CD4-positive, alpha-beta T cell treated with Interleukin-4 for 1 hour (primary cell): ENCODE measurements at regions not wholly inside any gene's neighbourhood (a gene's known extent, or its start where the extent isn't known, plus 50 kb on each side); places are given as distances from the start of the nearest gene placed in this dataset.

Experiments
- DNase-seq, 2 donors: peaks; one replicate each; pipeline ENCODE4 v3.0.0-alpha.2; 2020 to 2022

DNA sequence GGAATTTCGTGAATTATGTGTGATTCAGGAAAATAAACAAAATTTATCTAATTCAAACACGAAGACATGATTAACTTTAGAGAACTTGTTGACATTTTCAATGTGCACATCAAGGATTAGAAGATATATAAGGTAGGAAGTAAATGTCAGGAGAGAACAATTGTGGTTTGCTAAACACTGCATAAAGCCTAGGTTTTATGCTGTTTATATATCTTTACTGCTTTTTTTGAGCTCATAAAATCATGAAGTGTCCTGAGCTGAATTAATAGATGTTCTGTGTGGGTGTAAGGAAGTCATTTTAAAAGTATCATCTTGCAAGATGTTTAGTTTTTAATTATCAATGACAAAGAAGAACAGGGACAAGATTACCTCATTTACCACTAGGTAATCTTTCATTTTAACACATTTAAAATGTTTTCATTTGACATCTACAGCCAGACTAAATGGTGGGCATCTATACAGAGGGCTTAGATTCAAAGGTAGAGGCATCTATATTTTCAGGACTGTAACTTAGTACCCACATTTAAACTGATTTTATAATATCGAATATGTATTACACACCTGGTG lies 382.8 kb downstream of the ADAMTS20 start:
- no peak for DNase-seq

DNA sequence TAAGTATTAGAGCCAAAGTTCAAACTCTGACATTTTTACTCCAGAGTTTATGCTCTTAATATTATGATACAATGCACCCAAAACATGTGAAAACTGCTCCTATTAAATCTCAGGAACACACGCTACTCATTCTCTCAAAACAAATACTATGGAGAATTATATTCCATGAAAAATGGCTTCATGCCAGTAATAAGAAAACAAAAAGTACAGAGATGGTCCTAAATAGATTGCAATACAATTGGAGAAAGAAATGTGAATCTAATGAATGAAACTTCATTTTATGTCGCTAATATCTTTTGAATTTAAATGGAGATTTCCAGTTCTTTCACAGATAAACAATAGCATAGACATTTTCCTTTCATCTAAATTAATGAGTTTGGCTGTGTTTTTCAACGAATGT lies 384.3 kb downstream of the ADAMTS20 start:
- no peak for DNase-seq

DNA sequence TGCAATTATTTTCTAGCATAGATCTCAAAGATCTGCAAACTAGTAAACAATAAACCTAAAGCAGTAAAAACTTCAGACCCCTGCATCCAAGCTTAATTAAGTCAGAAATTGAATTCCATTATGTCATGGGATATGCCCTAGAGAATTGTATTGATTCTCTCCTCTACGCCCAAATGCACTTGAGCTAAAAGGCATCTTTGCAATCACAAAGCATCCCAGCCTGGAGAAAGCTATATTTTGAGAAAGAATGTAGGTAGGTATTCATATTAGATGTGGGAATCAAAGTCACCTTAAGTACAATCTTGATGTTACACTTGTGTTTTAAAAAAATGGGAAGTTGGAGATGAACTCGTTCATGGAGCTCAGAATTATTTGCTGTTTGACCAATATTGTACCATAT lies 386.7 kb downstream of the ADAMTS20 start:
- DNase-seq, result no peak

DNA sequence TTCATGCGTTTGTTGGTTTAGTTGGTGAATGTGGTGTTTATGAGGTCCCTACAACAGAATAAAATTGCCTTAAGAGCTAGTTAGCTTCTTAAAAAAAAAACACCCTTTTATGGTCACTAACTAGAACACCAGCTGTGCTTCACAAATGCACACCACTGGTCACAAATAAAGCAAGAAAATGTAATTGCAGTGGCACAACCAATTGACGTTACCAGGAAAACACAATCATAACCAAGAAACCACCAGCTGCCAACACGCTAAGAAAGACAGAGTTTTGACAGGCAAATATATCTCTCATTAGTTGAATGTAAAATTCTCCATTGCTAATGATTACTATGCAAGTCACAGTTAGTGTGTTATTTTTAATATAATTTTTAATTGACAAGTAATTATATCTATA lies 389.9 kb downstream of the ADAMTS20 start:
- no peak for DNase-seq

DNA sequence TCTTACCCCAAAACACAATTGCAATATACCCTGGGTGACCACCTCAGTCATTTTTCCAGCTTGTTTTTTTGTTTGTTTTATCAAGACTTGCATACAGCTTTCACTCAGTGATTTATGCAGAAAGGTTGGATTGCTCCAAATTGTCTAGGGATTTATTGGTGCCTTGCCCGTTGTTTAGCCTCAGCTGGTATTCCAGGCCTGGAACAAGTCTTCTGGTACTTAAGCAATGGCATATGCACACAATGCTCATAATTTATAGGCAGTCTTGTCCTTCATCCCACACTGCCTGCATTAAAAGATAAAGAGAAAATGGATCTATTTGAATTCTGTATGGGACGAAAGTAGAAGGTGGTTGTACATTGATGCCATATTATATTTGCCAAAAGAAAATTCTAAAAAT lies 392.5 kb downstream of the ADAMTS20 start:
- DNase-seq, result no peak

DNA sequence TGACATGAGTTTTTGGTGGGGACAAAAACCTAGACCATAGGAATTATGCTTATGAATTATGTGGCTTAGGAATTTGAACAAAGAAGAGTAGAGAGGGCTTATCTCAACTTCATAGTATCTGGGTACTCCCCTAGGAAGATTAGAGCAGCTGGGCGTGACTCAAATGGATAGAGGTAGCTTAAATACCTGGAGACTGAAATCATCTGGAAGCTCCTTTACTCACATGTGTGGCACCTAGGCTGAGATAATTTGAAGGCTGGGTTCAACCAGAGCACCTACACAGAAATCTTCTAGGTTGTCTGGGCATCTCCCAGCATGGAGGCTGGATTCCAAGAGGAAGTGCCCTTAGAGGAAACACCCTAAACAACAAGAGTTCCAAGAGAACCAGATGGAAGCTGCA lies 393.9 kb downstream of the ADAMTS20 start:
- DNase-seq, result no peak

DNA sequence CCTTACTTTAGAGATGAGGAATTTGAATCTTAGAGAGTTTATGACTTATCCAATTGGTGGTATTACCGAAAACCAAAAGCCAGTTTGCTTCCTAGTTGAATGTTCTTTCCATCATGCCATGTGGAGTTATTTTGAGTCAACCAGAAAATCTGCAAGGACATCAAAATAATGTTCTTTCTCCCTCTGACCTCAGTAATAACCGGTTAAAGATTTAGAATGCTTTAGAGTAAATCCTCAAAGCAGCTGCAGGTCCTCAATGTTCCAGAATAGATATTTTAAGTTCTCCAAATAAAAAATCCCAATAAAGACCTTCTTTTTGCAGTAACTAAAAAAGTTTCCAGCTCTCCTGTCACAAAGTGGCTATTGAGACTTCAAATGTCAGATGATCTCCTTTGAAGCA lies 396.6 kb downstream of the ADAMTS20 start:
- DNase-seq, result no peak

DNA sequence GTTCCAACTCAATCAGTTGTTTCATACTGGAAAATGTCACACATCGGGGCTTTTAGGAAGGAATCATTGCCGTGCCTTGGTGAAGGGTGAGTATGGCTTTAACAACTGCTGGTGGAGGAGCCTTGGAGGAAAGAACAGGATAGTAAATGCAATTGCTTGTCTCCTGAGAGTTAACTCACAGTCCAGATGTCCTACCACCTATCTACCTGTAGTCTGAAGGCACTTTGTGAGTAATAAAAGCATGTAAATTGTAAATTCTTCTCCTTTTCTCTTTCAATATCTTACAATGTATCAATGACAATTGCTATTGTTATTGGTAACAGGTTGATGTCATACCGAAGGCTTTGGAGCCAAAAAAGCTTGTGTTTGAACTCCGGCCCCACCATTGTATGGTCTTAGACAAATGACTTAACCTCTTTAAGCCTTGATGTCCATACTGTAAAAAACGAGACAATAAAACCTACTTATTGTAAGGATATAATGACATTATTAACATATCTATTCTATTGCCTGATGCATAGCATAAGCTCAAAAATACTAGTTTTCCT lies 397.4 kb downstream of the ADAMTS20 start:
- no peak for DNase-seq

DNA sequence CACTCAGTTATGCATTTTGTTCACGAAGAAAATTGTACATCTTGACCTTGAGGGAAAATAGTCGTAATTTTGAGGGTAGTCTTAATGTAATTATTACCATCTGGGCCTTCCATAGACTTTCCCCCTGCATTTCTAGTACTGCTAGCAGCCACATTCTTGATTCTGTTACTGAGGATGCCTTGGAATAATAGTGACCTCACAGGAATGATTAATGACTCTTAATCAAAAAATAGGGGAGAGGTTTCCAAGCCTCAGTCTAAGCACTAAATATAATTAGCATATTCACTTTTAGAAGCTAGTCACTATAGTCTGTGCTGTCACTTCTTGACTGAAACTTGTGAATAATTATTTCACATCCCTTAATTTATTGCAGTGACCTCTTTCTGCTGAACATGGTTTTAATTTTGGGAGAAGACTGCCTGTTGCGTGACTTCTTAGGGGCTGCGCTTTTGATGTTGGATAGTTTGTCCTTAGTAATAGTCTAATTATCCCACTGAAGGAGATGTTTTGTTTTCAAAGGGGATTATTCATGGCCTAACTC lies 400.5 kb downstream of the ADAMTS20 start:
- no peak for DNase-seq

DNA sequence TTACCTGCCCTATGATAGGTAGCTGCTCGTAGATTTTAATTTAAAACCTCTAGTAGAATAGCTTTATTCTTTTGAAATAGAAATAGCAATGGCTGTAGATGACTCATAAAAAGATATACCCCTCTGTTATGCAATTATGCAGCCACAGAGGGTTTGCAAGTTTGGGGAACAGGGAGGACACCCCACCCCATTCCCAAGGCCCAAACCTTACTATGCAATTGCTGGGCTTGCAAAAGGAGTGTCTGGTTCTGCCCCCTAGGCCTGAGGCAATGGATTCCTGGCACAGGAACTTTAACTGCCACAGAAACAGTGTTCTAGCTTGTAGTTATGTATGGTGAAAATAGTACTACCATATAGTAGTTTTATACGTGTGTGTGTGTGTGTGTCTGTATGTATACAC lies 403.3 kb downstream of the ADAMTS20 start:
- no peak for DNase-seq

DNA sequence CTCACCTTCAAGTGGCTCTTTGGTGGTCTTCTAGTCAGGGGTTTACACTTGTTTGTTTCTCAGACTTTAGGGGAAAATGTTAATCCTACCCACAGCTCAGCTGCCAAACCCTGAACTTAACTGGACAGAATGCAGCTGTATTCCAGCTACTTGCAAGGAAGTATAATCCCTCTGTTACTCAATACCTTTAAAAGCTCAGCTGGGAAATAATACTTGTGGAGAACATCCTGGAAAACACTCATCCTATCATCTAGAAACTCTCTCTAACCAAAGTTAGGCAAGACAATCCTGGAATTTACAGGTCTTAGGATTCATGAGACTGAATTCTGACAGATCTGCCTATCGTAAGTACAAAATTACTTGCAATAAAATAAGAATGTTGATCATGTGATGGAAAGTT lies 404.1 kb downstream of the ADAMTS20 start:
- no peak for DNase-seq

DNA sequence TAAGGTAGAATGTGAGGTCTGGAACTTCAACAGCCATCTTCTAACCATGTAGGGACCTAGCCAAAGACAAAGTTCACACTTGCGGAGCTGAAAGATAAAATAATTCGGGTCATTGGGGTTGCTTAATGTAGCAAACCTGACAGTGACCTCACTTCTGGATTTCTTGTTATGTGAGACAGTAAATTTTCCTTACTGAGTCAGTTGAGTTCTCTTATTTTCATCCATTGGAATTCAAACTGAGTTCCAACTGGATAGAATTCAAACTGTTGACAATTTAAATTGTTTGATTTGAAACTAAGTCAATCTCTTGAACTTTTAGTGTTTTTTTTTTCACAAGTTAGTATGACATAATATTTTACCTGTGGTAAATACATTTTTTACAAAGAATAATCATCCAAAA lies 406.5 kb downstream of the ADAMTS20 start:
- no peak for DNase-seq

DNA sequence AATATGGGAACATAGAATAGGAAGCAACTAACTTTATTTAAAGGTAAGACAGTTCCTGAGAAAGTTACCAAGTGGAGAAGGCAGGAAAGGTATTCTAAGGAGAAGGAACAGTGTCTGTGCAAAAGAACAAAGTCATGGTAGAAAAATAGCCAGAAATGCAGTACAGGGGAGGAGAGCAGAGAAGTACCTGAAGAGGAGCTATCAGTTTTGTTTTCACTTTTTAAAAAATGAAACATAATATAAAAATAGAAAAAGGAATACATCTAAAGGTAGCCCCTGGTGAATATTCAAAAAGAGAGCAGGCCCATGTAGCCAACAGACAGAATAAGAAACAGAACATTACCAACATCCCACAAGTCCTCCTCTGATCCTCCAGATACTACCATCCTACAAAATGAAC lies 408.7 kb downstream of the ADAMTS20 start:
- DNase-seq, result no peak

DNA sequence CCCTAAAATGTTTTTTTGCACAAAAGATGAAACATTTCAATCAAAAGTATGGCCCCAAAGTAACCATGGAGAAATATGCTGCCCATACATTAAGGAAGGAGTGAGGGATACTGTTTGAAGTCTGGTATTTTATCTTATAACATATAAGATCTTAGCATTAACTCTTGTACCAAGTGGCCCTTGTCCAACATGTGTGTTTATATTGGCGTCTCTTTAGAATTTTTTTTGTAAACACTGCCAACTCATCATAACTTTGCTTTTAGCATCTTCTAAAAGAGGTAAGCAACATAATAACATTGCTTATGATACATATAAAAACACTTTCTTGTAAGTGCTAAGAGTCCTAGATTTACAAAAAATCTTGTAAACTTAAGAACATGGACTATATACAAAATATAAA lies 419.7 kb downstream of the ADAMTS20 start:
- no peak for DNase-seq

DNA sequence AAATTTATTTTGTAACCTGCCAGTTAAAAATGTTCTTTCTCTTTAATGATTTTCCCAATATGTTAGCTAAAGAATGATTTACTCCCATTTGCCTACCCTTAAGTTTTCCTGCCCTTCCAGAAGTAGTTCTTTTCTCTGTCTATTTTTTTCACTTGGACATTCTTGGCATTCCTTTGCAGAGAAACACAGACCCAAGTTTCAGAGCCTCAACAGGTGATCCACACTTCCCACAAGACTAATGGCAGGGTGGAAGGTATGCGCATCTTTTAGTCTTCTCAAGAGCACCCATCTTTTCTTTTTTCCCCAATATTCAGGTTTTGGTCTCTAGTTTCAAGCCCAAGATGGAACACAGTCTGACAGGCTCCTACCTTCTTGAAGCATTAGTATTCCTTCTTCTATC lies 420.7 kb downstream of the ADAMTS20 start:
- DNase-seq, result no peak

DNA sequence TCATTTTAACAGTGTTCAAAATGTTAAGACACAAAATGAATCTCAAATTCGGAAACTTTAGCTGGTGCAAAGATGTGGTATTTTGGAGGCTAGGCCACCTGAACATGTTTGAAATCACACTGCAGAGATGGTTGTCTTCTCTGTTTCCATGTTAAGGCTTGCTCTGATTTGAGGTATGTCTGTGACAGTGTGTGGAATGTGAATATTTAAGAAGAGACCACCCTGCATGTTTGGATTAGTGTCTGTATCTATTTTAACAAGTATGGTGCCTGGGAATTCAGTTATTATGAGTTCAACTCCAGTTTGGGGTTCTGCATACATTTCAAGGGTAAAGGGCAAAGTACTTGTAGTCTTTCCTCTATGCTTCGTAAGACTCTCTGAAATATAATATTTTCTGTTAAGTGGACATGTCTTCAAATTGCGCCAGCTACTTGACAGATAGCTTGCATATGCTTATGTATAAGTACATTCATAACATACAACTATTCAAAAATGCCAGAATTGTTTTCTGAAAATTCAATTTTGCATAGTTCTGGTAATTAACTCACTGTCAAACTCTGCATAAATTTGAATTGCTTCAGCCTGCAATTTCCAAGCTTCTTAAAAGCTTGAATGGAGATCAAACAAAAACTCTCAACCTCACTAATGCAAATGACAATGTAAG lies 424.0 kb downstream of the ADAMTS20 start:
- no peak for DNase-seq

DNA sequence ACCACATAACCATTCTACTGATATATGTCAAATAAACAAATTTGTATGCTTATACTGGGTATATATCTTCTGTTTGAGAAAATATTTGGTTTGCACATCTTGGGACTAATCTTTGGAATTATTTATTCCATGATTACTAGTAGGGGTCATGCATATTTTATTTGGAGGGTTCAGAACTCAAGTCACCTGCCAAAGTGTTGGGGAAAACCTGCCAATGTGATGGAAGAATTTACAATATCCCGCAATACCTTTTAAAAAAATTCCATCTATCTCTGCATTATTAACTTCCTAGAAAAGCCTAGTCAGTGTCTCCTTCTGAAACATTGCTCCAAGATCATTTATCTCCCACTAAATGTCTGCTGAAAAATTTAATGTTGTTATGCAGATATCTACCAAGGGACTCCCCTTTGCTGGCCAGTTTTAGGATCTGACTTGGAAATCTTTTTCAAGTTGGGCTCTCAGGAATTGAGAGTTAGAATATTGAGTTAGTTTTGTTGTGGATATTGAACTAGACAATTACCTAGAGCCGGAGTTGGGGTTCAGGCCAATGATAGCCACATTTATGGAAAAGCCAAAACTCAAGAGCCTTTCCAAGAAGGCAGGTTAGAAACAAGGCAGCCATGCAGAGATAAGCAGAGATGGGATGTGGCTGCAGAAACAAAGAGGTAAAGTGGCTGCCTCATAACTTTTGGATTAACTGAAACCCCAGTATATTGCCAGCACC lies 425.2 kb downstream of the ADAMTS20 start:
- DNase-seq, result no peak

DNA sequence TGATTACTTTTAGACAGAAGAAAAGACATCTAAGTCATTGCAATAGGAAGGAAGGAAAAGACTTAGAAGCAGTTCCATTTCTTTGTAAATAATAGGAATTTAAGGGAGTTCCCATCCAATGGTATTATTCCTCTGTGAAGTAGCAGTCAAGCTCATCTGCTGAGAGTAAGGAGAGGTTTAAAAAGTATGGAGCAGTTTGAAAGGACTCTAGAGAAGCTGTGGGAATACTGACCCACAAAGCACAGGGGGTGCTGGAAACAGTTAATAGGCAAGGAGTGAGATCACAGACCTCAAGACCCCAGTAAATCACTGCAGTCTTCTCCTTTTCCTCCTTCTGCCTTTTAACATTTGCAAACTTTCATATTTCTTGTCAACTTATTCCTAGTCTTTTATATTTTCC lies 428.5 kb downstream of the ADAMTS20 start:
- DNase-seq, result no peak

DNA sequence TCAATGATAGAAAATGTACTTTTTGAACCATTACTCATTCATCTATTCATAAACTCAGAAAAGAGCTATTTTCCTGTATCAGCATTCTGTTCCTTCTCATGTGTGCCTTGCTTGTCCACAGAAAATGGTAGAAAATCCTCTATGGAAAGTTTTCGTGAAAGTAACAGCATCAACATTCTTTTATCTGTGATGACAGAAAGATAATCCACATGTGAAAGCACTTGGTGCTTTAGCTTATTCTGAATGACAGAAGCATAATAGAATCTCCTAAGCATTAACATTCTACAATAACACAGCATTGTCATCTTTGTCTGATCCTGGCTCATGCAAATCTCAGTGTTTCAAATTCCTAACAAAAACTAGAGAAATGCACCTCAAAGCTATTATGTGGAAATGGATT lies 431.9 kb downstream of the ADAMTS20 start:
- DNase-seq, result no peak

DNA sequence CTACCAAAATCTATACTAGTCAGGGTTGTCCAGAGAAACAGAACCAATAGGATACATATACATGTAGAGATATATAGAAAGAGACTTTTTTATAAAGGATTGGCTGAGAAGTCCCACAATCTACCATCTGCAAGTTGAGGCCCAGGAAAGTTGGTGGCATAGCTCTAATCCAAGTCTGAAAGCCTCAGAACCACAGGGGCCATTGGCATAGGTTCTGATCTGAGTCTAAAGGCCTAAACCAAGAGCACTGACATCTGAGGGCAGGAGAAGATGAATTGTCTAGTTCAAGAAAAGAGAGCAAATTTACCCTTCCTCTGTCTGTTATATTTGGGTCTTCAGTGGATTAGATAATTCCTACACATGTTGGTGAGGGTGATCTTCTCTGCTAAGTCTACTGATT lies 433.1 kb downstream of the ADAMTS20 start:
- DNase-seq, result no peak

DNA sequence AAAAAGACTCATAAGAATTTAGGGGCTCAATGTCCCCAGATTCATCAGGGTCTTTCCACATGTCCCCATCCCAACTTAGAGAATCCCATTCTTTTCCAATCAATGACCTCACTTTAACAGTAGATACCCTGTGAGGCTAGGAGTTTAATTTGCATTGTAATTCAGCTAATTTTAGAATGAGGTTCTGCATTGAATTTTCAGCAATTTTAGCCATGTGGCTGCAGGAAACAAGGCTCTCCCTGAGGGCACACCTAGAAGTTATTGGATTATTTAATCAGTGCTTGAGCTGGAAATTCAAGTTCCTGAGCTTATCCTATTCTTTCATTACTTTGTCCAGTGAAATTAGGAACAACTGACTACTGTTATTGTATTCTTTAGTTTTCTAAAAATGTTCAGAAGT lies 433.8 kb downstream of the ADAMTS20 start:
- DNase-seq, result no peak

DNA sequence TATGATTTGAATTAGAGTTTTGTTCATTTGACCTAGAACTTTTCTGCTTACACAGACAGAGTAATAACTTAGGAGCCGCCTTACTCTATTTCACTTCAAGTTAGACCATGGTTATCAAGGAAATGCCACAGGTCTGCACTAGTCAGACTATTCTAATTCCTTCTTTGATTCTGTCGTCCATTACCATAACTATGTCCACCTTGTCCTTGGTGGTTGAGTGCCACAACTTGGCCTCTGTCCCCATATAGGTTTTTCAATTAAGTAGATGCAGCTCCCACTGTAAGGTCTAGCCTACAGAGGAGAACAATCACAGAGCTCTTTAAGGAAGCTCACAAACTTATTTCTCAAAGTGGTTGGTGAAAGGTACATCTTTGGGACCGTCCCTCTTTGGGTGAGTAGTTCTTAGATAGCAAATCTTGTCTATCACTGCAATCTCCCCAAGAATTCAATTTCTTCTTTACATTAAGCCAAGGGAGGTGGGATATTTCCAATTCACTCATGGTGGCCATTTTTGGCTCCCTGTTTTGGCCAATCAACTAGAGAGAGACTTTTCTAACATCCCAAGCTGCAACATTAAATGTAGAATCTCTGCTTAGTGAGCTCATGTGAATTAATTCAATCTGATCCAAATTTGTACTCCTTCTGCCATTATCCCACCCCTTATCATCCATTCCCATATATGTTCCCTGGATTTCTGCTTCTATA lies 434.6 kb downstream of the ADAMTS20 start:
- DNase-seq, result no peak

DNA sequence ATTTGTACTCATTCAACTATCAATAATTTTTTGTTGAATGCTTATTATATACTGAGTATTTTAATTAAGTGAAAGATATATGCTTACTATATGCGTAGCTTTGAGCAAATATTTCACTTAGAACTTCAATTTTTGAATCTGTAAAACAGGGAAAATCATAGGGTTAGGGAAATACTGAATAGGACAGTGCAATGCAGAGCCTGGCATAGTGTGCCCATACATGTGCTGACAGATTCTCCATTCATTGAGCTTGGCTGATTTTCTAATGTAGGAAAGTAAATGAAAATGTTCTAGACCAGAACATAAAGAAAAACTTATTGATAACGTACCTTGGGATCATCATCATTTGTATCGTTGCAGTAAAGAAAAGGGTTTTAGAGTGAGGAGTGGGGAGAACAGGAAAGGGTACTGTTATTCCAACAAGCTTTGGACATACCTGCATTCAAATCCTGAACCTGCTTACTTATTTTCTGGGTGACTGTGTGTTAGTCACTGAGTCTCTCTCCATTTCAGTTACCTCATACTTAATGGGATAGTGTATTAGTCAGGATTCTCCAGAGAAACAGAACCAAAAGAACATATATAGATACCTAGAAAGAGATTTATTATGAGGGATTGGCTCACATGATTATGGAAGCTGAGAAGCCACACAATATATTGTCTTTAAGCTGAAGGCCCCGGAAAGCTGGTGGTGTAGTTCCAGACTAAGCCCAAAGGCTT lies 436.4 kb downstream of the ADAMTS20 start:
- DNase-seq, result no peak
